Lower leg skin (tissue), 4 donors: ENCODE measurements at regions not wholly inside any gene's neighbourhood (a gene's known extent, or its start where the extent isn't known, plus 50 kb on each side); places are given as distances from the start of the nearest gene placed in this dataset.

Experiments used
- DNase-seq, 2 donors: peaks; one replicate each; pipeline ENCODE4 v3.0.0-alpha.2; 2019; ENCODE audit warnings: low spot score in 2 of 2
- H3K4me3 ChIP-seq: fragments of 200-600 bp; sonication (generic); 2 replicates; pipeline ENCODE4 v1.5.1; 2017; ENCODE audit warnings: mild to moderate bottlenecking, low read depth; ENCODE audit not compliant: poor library complexity, severe bottlenecking
- CTCF ChIP-seq, 3 donors: fragments of 450-650 bp; IDR thresholded peaks; one replicate each; pipeline ENCODE4 v1.5.1; 2016; ENCODE audit warnings: antibody characterized with exemption in 3 of 3, mild to moderate bottlenecking in 3 of 3, moderate library complexity in 2 of 3
- POLR2A ChIP-seq, 2 donors: fragments of 450-650 bp; IDR thresholded peaks; one replicate each; pipeline ENCODE4 v1.6.1; 2016 to 2017; ENCODE audit warnings: antibody characterized with exemption in 2 of 2, mild to moderate bottlenecking in 1 of 2, moderate library complexity in 1 of 2
- WGBS, 2 donors: methylation state at CpG; one replicate each; pipeline ENCODE4 v1.1.5; 2018; 5-methylcytosine and 5-hydroxymethylcytosine counted together
- intact Hi-C: fragments of 100-400 bp; cut with DNase I; formaldehyde crosslinking; loops from one replicate; pipeline ENCODE4 v1.15.0; 2023; ENCODE audit warnings: low total_unique reads

- no peak for DNase-seq
- WGBS, 2 donors, result 57 to 58% methylated on average over 3 of the region's 3 CpGs
- intact Hi-C loops, result no loop called here
- H3K4me3 ChIP-seq, result no peak overlapping the region
- TF ChIP-seq CTCF (IDR thresholded peaks at IDR 0.05) (no peak), POLR2A (IDR thresholded peaks at IDR 0.05) (no peak)
Observed at GRCh38 chr11:81010631-81011030, 1569.8 kb upstream of the TENM4 start.

- intact Hi-C loops, result no loop called here
- WGBS, 2 donors, result 8% methylated on average over 2 of the region's 2 CpGs
- H3K4me3 ChIP-seq, result no peak overlapping the region
- no peak for TF ChIP-seq POLR2A (IDR thresholded peaks at IDR 0.05)
- no peak for TF ChIP-seq CTCF (IDR thresholded peaks at IDR 0.05)
- no peak for DNase-seq
Observed at GRCh38 chr11:81007046-81007445, 1566.2 kb upstream of the TENM4 start.

GRCh38 chr11:81005595-81005994, 1564.8 kb upstream of the TENM4 start:
- no peak for DNase-seq
- no peak for TF ChIP-seq POLR2A (IDR thresholded peaks at IDR 0.05)
- TF ChIP-seq CTCF (IDR thresholded peaks at IDR 0.05), result no peak
- intact Hi-C loops, result no loop called here
- H3K4me3 ChIP-seq, result no peak overlapping the region
- WGBS, 2 donors, result 43 to 49% methylated on average over 2 of the region's 2 CpGs

DNA sequence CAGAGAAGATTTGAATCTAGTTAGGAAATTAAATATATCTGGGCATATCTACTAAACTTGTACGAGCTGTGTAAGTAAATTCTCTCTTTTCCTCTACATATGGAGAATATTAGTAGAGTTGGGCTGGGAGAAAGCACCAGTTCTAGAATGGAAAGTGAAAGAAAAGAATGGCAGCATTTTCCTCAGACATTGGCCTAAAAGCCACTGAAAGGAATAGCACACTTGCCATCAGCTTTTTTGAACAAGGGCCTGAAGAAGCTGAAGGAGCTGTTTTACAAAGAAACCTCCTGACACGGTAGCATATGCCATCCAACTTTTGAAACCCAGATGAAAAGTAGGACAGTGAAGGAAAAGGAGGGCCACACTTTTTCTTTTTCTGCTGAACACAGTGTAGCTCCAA, 1563.7 kb upstream of the TENM4 start:
- TF ChIP-seq POLR2A (IDR thresholded peaks at IDR 0.05) (no peak), CTCF (IDR thresholded peaks at IDR 0.05) (no peak)
- WGBS, 2 donors, result 52 to 70% methylated on average over 2 of the region's 2 CpGs
- no peak for DNase-seq
- intact Hi-C loops, result no loop called here
- H3K4me3 ChIP-seq, result no peak overlapping the region

DNA sequence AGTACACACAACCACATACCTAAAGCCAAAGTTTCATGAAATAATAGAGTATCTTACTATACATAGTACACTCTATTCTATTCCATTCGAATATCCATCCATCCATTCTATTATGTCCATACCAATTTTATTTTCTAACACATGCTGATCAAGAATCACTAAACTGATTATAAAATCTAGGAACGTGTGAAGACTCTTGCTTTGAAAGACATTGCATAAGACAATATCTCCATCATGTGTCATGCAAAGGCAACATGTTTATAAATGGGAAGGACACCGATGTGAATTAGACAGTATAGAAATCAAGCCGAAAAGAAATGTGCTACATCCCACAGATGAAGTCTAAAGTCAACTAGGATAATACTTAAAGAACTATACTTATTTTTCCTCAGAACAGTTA, 1561.5 kb upstream of the TENM4 start:
- intact Hi-C loops, result no loop called here

More for the DNA sequence above, 1561.5 kb upstream of the TENM4 start:
- TF ChIP-seq CTCF (IDR thresholded peaks at IDR 0.05), result no peak
- no peak for TF ChIP-seq POLR2A (IDR thresholded peaks at IDR 0.05)
- DNase-seq, result no peak
- WGBS, 2 donors, result 70 to 72% methylated on average over 4 of the region's 4 CpGs
- no peak overlapping the region for H3K4me3 ChIP-seq
